ENCODE measurements at regions not wholly inside any gene's neighbourhood (a gene's known extent, or its start where the extent isn't known, plus 50 kb on each side); places are given as distances from the start of the nearest gene placed in this dataset.

DNA sequence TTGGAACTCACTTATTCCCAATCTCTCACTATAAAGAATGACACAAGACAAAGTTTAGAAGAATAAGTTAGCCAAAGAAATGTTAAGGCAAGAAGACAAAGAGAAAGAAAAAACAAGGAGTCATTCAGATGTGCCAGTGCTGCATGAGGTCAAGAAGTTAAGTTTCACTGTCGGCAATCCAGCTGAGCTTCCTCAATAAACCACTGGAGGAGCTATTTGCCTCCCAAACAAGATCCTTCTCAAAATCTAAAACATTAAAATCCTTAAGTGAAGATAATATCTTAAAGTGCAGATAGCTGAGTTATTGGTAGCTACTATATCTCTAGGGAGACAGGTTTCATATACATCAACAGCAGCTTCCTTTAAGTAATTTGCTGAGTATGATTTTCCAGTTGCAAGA, 512.3 kb downstream of the HDGFL1 start:
- Mint-ChIP-seq H3K36me3 (ENCODE audit: low read depth) (no peaks in the 10 kb centered on the region), H3K4me1 (ENCODE audit: low read depth) (no peaks in the 10 kb centered on the region), H3K27ac (no peak overlapping the region), H3K27me3 (no peaks in the 10 kb centered on the region), H3K9me3 (peaks cover 30% of the 10 kb centered on the region), H3K4me3 (no peak overlapping the region)
- intact Hi-C loops (cut with micrococcal nuclease) = no loop called here

DNA sequence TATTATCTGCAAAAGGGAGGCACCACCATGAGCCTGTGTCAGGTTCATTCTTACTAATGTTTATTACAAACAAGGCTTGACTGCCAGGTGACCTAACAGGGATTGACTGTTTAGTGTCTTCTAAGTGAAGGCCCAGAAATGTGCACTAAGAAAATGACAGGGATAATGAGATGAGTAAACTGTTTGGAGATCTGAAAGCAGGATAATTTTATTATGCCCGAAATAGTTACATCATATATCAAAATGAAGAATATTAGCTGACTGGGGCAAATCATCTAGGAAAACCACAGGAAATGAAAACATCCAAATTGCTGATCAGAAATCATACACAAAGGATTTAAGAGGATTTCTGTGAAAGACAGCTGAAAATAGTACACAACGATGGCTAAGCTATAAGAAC, 516.7 kb downstream of the HDGFL1 start:
- Mint-ChIP-seq H3K4me1 (ENCODE audit: low read depth) (no peaks in the 10 kb centered on the region), H3K4me3 (no peak overlapping the region)

DNA sequence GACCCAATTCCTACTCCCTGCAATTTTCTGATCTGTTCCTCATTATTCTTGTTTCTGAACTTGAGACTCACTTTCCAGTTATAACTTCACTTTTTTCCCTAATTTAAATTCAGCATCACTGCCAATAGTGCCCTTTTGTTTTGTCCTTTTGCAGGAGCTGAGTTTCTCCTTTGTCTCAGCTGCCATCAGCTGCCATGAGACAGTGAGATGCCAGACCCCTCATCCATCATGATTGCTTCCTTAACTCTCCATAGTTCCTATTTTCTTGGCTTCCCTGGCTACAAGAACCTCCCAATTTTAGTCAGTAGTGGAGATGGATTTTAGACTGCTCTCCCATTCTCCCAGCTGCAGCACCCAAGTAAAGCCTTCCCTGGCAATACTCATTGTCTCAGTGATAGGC, 518.1 kb downstream of the HDGFL1 start:
- Mint-ChIP-seq H3K27ac (no peak overlapping the region), H3K36me3 (ENCODE audit: low read depth) (no peaks in the 10 kb centered on the region)
- intact Hi-C loops (cut with micrococcal nuclease) = no loop called here

More for the DNA sequence above, 516.7 kb downstream of the HDGFL1 start:
- intact Hi-C loops (cut with micrococcal nuclease) = no loop called here
- H3K27me3 Mint-ChIP-seq = no peaks in the 10 kb centered on the region
- H3K9me3 Mint-ChIP-seq = peaks cover 18% of the 10 kb centered on the region
- no peaks in the 10 kb centered on the region for H3K36me3 Mint-ChIP-seq (ENCODE audit: low read depth)
- no peak overlapping the region for H3K27ac Mint-ChIP-seq

GRCh38 chr6:23088761-23089160, 519.4 kb downstream of the HDGFL1 start:
- intact Hi-C loops (cut with micrococcal nuclease) = no loop called here
- Mint-ChIP-seq H3K27ac (no peak overlapping the region), H3K27me3 (no peaks in the 10 kb centered on the region), H3K9me3 (peaks cover 27% of the 10 kb centered on the region), H3K36me3 (ENCODE audit: low read depth) (no peaks in the 10 kb centered on the region), H3K4me3 (no peak overlapping the region), H3K4me1 (ENCODE audit: low read depth) (no peaks in the 10 kb centered on the region)

More for the DNA sequence above, 518.1 kb downstream of the HDGFL1 start:
- Mint-ChIP-seq H3K27me3 (no peaks in the 10 kb centered on the region), H3K4me3 (no peak overlapping the region), H3K9me3 (peaks cover 21% of the 10 kb centered on the region), H3K4me1 (ENCODE audit: low read depth) (no peaks in the 10 kb centered on the region)

GRCh38 chr6:23089981-23090380, 520.6 kb downstream of the HDGFL1 start:
- peaks cover 36% of the 10 kb centered on the region for H3K9me3 Mint-ChIP-seq
- no peaks in the 10 kb centered on the region for H3K36me3 Mint-ChIP-seq (ENCODE audit: low read depth)
- intact Hi-C loops (cut with micrococcal nuclease) = no loop called here
- H3K27me3 Mint-ChIP-seq = no peaks in the 10 kb centered on the region
- no peak overlapping the region for H3K27ac Mint-ChIP-seq
- no peak overlapping the region for H3K4me3 Mint-ChIP-seq
- no peaks in the 10 kb centered on the region for H3K4me1 Mint-ChIP-seq (ENCODE audit: low read depth)

GRCh38 chr6:23091795-23092194, 522.4 kb downstream of the HDGFL1 start:
- Mint-ChIP-seq H3K36me3 (ENCODE audit: low read depth) (no peaks in the 10 kb centered on the region), H3K4me3 (no peak overlapping the region), H3K9me3 (peaks cover 39% of the 10 kb centered on the region), H3K27me3 (no peaks in the 10 kb centered on the region), H3K4me1 (ENCODE audit: low read depth) (no peaks in the 10 kb centered on the region), H3K27ac (no peak overlapping the region)
- intact Hi-C loops (cut with micrococcal nuclease) = no loop called here

DNA sequence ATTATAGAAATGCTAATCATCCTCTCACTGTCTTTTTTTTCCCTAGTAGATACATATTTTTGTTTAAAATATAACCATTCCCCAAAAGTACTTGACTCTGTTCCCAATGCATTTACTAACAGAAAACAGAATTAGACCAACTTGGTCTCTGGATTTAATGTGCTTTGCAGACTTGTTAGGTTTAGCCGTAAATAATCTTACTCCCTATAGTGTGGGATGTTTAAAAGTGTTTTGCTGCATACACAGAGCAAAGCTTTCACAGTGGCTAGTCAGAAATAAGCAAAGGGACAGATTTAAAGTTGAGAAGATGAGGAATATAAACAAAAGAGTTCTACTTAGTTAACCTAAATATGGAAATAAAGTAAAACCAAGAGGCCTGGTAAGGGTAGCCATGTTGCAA, 527.5 kb downstream of the HDGFL1 start:
- intact Hi-C loops (cut with micrococcal nuclease) = no loop called here
- Mint-ChIP-seq H3K4me3 (no peak overlapping the region), H3K27ac (no peak overlapping the region), H3K4me1 (ENCODE audit: low read depth) (no peaks in the 10 kb centered on the region), H3K9me3 (peaks cover 41% of the 10 kb centered on the region), H3K27me3 (no peaks in the 10 kb centered on the region), H3K36me3 (ENCODE audit: low read depth) (no peaks in the 10 kb centered on the region)

- no peak overlapping the region for H3K4me3 Mint-ChIP-seq
- H3K4me1 Mint-ChIP-seq (ENCODE audit: low read depth) = no peaks in the 10 kb centered on the region
- intact Hi-C loops (cut with micrococcal nuclease) = no loop called here
- H3K27me3 Mint-ChIP-seq = no peaks in the 10 kb centered on the region
- no peak overlapping the region for H3K27ac Mint-ChIP-seq
- no peaks in the 10 kb centered on the region for H3K36me3 Mint-ChIP-seq (ENCODE audit: low read depth)
- H3K9me3 Mint-ChIP-seq = peaks cover 36% of the 10 kb centered on the region
Measured at GRCh38 chr6:23097566-23097965, 528.2 kb downstream of the HDGFL1 start.

DNA sequence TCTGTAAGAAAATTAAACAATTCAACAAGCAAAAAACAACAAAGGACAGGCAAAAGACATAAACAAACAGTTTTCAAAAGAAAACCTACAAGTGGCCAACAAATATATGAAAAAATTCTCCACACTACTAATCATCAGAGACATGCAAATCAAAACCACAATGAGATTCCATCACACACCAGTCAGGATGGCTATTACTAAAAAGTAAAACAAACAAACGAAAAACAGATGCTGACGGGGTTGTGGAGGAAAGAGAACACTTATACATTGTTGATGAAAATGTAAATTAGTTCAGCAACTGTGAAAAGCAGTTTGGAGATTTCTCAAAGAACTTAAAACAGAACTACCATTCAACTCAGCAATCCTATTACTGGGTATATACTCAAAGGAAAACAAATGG, 537.6 kb downstream of the HDGFL1 start:
- no peaks in the 10 kb centered on the region for H3K4me1 Mint-ChIP-seq (ENCODE audit: low read depth)

GRCh38 chr6:23111984-23112383, 542.6 kb downstream of the HDGFL1 start:
- H3K27ac Mint-ChIP-seq = no peak overlapping the region
- no peaks in the 10 kb centered on the region for H3K27me3 Mint-ChIP-seq
- no peaks in the 10 kb centered on the region for H3K36me3 Mint-ChIP-seq (ENCODE audit: low read depth)
- intact Hi-C loops (cut with micrococcal nuclease) = no loop called here
- H3K4me1 Mint-ChIP-seq (ENCODE audit: low read depth) = no peaks in the 10 kb centered on the region
- H3K9me3 Mint-ChIP-seq = peaks cover 58% of the 10 kb centered on the region
- no peak overlapping the region for H3K4me3 Mint-ChIP-seq

More for the DNA sequence above, 537.6 kb downstream of the HDGFL1 start:
- no peak overlapping the region for H3K27ac Mint-ChIP-seq
- H3K36me3 Mint-ChIP-seq (ENCODE audit: low read depth) = no peaks in the 10 kb centered on the region
- no peaks in the 10 kb centered on the region for H3K27me3 Mint-ChIP-seq
- peaks cover 62% of the 10 kb centered on the region for H3K9me3 Mint-ChIP-seq
- intact Hi-C loops (cut with micrococcal nuclease) = no loop called here
- no peak overlapping the region for H3K4me3 Mint-ChIP-seq

- no peaks in the 10 kb centered on the region for H3K27me3 Mint-ChIP-seq
- intact Hi-C loops (cut with micrococcal nuclease) = no loop called here
- H3K27ac Mint-ChIP-seq = no peak overlapping the region
- no peaks in the 10 kb centered on the region for H3K4me1 Mint-ChIP-seq (ENCODE audit: low read depth)
- no peak overlapping the region for H3K4me3 Mint-ChIP-seq
- H3K36me3 Mint-ChIP-seq (ENCODE audit: low read depth) = no peaks in the 10 kb centered on the region
- H3K9me3 Mint-ChIP-seq = peaks cover 53% of the 10 kb centered on the region
Measured at GRCh38 chr6:23114812-23115504, 545.6 kb downstream of the HDGFL1 start.

DNA sequence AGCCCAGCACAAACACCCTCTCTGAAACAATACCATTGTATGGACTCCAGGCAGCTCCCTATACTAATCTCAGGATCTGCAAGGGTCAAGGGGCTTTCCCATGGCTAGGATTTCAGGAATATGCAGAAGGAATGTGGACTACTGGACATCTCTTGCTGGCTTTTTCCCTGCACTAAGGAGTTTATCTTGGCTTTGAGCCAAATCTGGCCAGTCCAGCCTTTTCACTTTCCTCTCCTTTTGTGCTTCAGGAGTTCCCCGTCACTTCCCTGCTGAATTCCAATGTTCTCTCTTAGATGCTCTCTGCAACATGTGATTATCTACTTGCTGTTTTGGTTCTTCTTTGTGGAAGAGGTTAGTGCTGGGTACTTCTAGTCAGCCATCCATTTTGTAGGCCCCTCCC, 568.2 kb downstream of the HDGFL1 start:
- Mint-ChIP-seq H3K4me3 (no peak overlapping the region), H3K9me3 (peaks cover 30% of the 10 kb centered on the region), H3K36me3 (ENCODE audit: low read depth) (no peaks in the 10 kb centered on the region), H3K27ac (no peak overlapping the region), H3K27me3 (no peaks in the 10 kb centered on the region), H3K4me1 (ENCODE audit: low read depth) (no peaks in the 10 kb centered on the region)
- intact Hi-C loops (cut with micrococcal nuclease) = no loop called here

DNA sequence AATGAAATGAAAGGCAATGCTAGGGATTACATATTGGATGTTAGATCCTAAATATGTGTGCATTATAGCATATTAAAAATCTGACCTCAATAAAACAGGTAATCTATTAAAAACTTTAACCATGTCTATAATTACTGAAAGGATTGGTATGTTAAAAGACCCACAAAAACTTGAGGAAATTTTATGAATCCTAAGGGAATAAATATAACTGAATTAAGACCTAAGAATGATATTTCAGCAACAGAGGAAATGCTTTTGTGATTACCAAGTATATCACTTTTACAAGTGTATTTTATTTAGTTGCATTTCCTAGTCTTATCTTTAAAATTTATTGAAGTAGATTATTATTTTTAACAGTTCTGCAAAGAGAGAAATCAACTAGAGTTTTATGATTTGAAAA, 571.5 kb downstream of the HDGFL1 start:
- H3K4me3 Mint-ChIP-seq = no peak overlapping the region
- H3K9me3 Mint-ChIP-seq = peaks cover 23% of the 10 kb centered on the region
- H3K27me3 Mint-ChIP-seq = no peaks in the 10 kb centered on the region
- no peaks in the 10 kb centered on the region for H3K4me1 Mint-ChIP-seq (ENCODE audit: low read depth)
- intact Hi-C loops (cut with micrococcal nuclease) = no loop called here
- H3K36me3 Mint-ChIP-seq (ENCODE audit: low read depth) = no peaks in the 10 kb centered on the region
- no peak overlapping the region for H3K27ac Mint-ChIP-seq

DNA sequence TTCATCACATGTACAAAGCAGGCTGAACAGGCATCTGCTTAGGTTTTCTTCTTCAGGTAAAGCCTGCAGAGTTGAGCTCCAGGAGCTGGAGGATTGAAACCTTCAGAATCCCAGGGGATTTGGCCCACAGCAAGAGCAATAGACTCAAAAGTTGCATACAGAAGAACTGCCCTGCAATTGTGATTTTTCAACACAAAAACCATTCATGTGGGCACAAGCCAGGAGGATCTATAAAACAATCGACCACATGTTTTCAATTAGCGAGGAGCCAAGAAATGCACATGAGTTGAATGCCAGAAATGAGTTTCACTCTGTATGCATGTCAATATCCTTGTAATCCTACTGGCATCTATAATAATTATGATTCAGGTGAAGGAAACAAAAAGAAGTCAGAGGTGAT, 576.4 kb downstream of the HDGFL1 start:
- no peaks in the 10 kb centered on the region for H3K36me3 Mint-ChIP-seq (ENCODE audit: low read depth)
- no peak overlapping the region for H3K27ac Mint-ChIP-seq
- peaks cover 10% of the 10 kb centered on the region for H3K9me3 Mint-ChIP-seq
- intact Hi-C loops (cut with micrococcal nuclease) = no loop called here
- no peak overlapping the region for H3K4me3 Mint-ChIP-seq
- no peaks in the 10 kb centered on the region for H3K27me3 Mint-ChIP-seq
- no peaks in the 10 kb centered on the region for H3K4me1 Mint-ChIP-seq (ENCODE audit: low read depth)

GRCh38 chr6:23154159-23154558, 584.8 kb downstream of the HDGFL1 start:
- Mint-ChIP-seq H3K4me1 (ENCODE audit: low read depth) (no peaks in the 10 kb centered on the region), H3K4me3 (no peak overlapping the region), H3K27me3 (no peaks in the 10 kb centered on the region), H3K9me3 (peaks cover 36% of the 10 kb centered on the region), H3K36me3 (ENCODE audit: low read depth) (no peaks in the 10 kb centered on the region), H3K27ac (no peak overlapping the region)
- intact Hi-C loops (cut with micrococcal nuclease) = no loop called here

Measured in dendritic cell treated with granulocyte-macrophage colony-stimulating factor and Interleukin-4, amounts not matched to agents 40 ng/mL and 50 ng/mL, for 4 days (primary cell).